ENCODE measurements at regions not wholly inside any gene's neighbourhood (a gene's known extent, or its start where the extent isn't known, plus 50 kb on each side); places are given as distances from the start of the nearest gene placed in this dataset.

DNA sequence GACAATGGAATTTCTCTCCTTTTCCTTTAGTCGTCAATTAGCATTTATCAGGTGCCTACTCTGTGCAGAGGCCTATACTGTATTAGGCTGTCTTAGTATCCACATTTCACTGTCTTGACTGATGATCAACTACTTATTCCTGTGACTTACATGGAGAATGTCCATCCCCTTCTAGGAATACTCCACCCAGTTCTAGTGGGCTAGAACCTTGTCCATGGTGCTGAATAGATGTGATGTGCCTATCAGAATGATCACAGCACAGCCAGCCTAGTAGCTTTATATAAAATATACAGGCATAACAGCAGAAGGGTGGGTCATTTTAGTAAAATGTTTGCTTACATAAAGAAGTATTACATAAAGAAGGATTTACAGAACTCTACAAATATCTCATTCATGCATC, 621.4 kb downstream of the PDCD6IP start:
- TF ChIP-seq EP300 (IDR thresholded peaks at IDR 0.05) (no peak), POLR2A (IDR thresholded peaks at IDR 0.05) (no peak)
- TF ChIP-seq, protein P1, sequence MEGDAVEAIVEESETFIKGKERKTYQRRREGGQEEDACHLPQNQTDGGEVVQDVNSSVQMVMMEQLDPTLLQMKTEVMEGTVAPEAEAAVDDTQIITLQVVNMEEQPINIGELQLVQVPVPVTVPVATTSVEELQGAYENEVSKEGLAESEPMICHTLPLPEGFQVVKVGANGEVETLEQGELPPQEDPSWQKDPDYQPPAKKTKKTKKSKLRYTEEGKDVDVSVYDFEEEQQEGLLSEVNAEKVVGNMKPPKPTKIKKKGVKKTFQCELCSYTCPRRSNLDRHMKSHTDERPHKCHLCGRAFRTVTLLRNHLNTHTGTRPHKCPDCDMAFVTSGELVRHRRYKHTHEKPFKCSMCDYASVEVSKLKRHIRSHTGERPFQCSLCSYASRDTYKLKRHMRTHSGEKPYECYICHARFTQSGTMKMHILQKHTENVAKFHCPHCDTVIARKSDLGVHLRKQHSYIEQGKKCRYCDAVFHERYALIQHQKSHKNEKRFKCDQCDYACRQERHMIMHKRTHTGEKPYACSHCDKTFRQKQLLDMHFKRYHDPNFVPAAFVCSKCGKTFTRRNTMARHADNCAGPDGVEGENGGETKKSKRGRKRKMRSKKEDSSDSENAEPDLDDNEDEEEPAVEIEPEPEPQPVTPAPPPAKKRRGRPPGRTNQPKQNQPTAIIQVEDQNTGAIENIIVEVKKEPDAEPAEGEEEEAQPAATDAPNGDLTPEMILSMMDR (IDR thresholded peaks at IDR 0.05): no peak
- no peak for DNase-seq (ENCODE audit: low spot score in 2 of 2)
- Histone ChIP-seq H3K27me3 (no peaks in the 10 kb centered on the region), H3K36me3 (no peaks in the 10 kb centered on the region), H3K4me1 (no peaks in the 10 kb centered on the region), H3K27ac (no peak overlapping the region), H3K4me3 (no peak overlapping the region), H3K9me3 (no peaks in the 10 kb centered on the region)
- WGBS, 2 donors: 0 to 54% methylated on average over 1 of the region's 1 CpG

DNA sequence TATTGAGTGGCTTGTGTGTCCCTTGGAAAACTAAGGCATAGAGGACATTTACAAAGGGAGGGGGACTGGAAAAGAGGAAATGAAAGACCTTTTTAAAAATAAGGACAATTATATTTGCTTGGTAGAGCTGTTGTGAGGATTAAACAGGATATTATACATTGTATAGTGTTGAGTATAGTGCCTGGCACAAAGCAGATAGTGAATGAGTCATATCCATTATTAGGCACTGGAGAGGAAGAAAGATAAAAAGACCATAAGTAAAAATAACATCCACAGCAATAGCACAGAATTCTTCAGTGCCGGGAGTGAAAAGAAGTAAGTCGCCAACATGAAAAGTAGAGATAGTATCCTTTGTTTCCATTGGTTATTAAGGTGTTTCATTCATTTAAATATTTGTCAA, 623.3 kb downstream of the PDCD6IP start:
- TF ChIP-seq POLR2A (IDR thresholded peaks at IDR 0.05) (no peak), EP300 (IDR thresholded peaks at IDR 0.05) (no peak)
- TF ChIP-seq, protein P1 (IDR thresholded peaks at IDR 0.05): no peak
- H3K4me1 ChIP-seq: no peaks in the 10 kb centered on the region
- DNase-seq (ENCODE audit: low spot score in 2 of 2): no peak

DNA sequence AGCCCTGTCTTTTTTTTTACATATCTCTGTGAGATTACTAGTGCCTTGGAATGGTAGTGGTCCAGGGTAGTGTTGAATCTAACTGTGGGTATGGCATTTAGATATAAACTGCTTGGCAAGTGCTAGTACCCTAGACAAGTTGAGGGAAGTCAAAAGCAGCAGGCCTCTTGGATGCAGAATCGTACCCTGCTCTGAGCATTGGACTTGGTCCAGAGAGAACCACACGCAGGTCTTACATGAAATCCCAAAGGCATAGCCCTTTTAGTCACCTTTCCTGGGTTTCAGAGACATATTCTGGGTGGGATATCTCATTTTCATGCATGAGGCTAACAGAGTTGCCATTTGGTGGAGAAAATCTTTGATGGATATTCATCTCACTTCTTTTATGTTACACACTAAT, 641.4 kb downstream of the PDCD6IP start:
- no peaks in the 10 kb centered on the region for H3K4me1 ChIP-seq
- DNase-seq (ENCODE audit: low spot score in 2 of 2): no peak
- 68 to 70% methylated on average over 2 of the region's 2 CpGs for WGBS, 2 donors
- H3K36me3 ChIP-seq: no peaks in the 10 kb centered on the region
- no peak for TF ChIP-seq EP300 (IDR thresholded peaks at IDR 0.05)
- no peak overlapping the region for H3K4me3 ChIP-seq
- H3K27me3 ChIP-seq: no peaks in the 10 kb centered on the region
- H3K27ac ChIP-seq: no peak overlapping the region
- H3K9me3 ChIP-seq: peaks cover 0 to 18% (median 0%) of the 10 kb centered on the region in 4 donors

More for the DNA sequence above, 623.3 kb downstream of the PDCD6IP start:
- 81 to 86% methylated on average over 2 of the region's 2 CpGs for WGBS, 2 donors
- Histone ChIP-seq H3K4me3 (no peak overlapping the region), H3K36me3 (no peaks in the 10 kb centered on the region), H3K9me3 (no peaks in the 10 kb centered on the region), H3K27ac (no peak overlapping the region), H3K27me3 (no peaks in the 10 kb centered on the region)

DNA sequence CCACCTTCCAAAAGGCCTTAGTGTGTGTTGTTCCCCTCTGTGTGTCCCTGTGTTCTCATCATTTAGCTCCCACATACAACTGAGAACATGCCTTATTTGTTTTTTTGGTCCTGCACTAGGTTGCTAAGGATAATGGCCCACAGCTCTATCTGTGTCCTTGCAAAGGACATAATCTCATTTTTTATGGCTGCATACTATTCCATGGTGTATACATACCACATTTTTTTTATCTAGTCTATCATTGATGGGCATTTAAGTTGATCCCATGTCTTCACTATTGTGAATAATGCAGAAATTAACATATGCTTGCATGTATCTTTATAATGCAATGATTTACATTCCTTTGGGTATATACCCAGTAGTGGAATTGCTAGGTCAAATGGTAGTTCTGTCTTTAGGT, 645.7 kb downstream of the PDCD6IP start:
- Histone ChIP-seq H3K27ac (no peak overlapping the region), H3K4me1 (no peaks in the 10 kb centered on the region), H3K36me3 (no peaks in the 10 kb centered on the region), H3K9me3 (peaks cover 0 to 33% (median 0%) of the 10 kb centered on the region in 4 donors), H3K4me3 (no peak overlapping the region), H3K27me3 (no peaks in the 10 kb centered on the region)
- no peak for TF ChIP-seq EP300 (IDR thresholded peaks at IDR 0.05)
- DNase-seq (ENCODE audit: low spot score in 2 of 2): no peak

DNA sequence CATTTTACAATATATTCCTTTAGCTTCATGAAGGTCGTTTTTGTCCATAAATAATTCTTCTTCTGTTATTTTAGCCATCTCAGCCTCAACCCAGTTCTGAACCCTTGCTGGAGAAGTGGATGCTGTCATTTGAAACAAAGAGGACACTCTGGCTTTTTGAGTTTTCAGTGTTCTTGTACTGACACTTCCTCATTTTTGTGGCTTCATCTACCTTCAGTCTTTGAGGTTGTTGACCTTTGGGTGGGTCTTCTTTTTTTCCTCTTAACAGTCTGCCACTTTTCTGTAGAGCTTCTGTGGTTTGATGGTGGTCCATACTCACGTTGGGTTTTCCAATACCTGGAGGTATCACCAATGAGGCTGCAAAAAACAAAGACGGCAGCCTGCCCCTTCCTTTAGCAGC, 650.9 kb downstream of the PDCD6IP start:
- Histone ChIP-seq H3K36me3 (no peaks in the 10 kb centered on the region), H3K27ac (no peak overlapping the region), H3K4me1 (no peaks in the 10 kb centered on the region), H3K27me3 (no peaks in the 10 kb centered on the region), H3K9me3 (peaks cover 0 to 28% (median 0%) of the 10 kb centered on the region in 4 donors), H3K4me3 (no peak overlapping the region)
- TF ChIP-seq POLR2A (IDR thresholded peaks at IDR 0.05) (no peak), EP300 (IDR thresholded peaks at IDR 0.05) (no peak)
- no peak for DNase-seq (ENCODE audit: low spot score in 2 of 2)
- WGBS, 2 donors: 59 to 72% methylated on average over 3 of the region's 3 CpGs

DNA sequence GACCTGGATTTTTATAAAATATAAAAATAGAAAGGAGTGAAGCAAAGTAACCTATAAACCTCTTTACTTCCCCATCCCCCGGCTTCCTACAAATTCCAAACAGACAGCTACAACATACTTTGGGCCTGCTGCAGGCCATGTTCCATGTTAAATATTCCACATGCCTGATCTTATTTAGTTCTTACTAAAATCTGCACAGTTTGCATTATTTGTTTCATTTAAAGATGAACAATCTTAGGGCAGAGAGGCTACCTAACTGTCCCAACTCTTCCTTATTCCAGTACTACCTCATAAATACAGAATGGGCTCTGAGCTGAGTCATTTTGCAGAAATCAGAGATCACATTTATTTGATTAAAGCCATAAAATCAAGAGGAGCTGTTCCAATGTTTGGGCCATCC, 665.0 kb downstream of the PDCD6IP start:
- DNase-seq (ENCODE audit: low spot score in 2 of 2): no peak
- TF ChIP-seq, protein P1 (IDR thresholded peaks at IDR 0.05): no peak
- TF ChIP-seq POLR2A (IDR thresholded peaks at IDR 0.05): no peak
- TF ChIP-seq EP300 (IDR thresholded peaks at IDR 0.05): no peak

DNA sequence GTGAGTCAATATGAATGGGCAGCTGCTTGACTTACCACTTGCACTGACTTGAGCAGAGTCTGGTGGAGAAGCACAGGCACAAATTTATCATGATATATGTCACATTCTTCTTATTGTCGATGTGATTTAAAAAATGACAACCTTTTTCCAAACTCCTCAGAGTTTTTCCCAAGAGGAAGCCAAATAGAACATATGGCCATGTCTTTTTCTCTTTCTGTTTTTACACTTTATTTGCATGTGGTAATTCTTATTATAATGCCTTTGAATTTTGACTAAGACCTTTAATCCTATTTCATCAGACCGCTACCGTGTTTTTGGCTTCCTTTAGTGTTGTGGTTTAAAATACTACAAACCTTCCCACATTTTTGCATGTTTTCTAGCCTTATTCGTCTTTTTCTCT, 666.2 kb downstream of the PDCD6IP start:
- TF ChIP-seq, protein P1 (IDR thresholded peaks at IDR 0.05): no peak
- TF ChIP-seq EP300 (IDR thresholded peaks at IDR 0.05) (no peak), POLR2A (IDR thresholded peaks at IDR 0.05) (no peak)
- no peaks in the 10 kb centered on the region for H3K27me3 ChIP-seq
- no peaks in the 10 kb centered on the region for H3K4me1 ChIP-seq
- 87% methylated on average over 4 of the region's 4 CpGs for WGBS, 2 donors
- H3K36me3 ChIP-seq: no peaks in the 10 kb centered on the region
- DNase-seq (ENCODE audit: low spot score in 2 of 2): no peak
- H3K27ac ChIP-seq: no peak overlapping the region
- peaks cover 0 to 11% (median 0%) of the 10 kb centered on the region in 4 donors for H3K9me3 ChIP-seq
- no peak overlapping the region for H3K4me3 ChIP-seq

More for the DNA sequence above, 665.0 kb downstream of the PDCD6IP start:
- H3K4me1 ChIP-seq: no peaks in the 10 kb centered on the region
- peaks cover 0 to 24% (median 4%) of the 10 kb centered on the region in 4 donors for H3K9me3 ChIP-seq
- H3K36me3 ChIP-seq: no peaks in the 10 kb centered on the region
- 90 to 92% methylated on average over 1 of the region's 1 CpG for WGBS, 2 donors
- H3K4me3 ChIP-seq: no peak overlapping the region
- no peaks in the 10 kb centered on the region for H3K27me3 ChIP-seq
- no peak overlapping the region for H3K27ac ChIP-seq

Data from tibial nerve (tissue), 4 donors.